ENCODE measurements at regions not wholly inside any gene's neighbourhood (a gene's known extent, or its start where the extent isn't known, plus 50 kb on each side); places are given as distances from the start of the nearest gene placed in this dataset.

DNA sequence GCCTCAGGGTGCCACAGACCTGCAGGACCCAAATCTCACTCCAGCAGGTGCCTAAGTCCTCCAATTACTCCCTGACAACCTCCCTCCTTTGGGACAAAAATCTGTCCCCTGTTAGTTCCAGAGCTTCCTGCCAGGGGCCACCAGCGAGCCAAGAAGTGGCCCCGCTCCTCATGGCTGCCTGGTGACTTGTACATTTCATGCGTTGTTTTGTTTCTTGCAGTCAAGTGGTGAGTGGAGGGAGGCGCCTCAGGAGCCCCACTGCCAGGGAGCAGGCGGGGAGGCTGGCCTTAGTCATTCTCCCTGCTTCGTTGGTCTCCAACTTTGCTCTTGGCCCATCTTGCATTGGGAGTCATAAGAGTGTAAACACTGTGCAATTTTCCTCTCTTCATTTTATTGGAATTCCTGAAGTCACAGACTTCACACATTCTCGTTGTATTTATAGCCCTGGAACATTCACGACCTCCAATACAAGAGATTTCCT, 81.3 kb downstream of the KCNF1 start:
- no peak overlapping the region for H3K56ac ChIP-seq (ENCODE audit: insufficient read length, low read depth, low read length)
- H2BK20ac ChIP-seq (ENCODE audit: low read depth, low read length, poor library complexity, severe bottlenecking): no peak overlapping the region
- no peak for DNase-seq
- H3K9ac ChIP-seq (ENCODE audit: extremely low read depth, insufficient read length, low read length): no peak overlapping the region
- TF ChIP-seq, protein P1, sequence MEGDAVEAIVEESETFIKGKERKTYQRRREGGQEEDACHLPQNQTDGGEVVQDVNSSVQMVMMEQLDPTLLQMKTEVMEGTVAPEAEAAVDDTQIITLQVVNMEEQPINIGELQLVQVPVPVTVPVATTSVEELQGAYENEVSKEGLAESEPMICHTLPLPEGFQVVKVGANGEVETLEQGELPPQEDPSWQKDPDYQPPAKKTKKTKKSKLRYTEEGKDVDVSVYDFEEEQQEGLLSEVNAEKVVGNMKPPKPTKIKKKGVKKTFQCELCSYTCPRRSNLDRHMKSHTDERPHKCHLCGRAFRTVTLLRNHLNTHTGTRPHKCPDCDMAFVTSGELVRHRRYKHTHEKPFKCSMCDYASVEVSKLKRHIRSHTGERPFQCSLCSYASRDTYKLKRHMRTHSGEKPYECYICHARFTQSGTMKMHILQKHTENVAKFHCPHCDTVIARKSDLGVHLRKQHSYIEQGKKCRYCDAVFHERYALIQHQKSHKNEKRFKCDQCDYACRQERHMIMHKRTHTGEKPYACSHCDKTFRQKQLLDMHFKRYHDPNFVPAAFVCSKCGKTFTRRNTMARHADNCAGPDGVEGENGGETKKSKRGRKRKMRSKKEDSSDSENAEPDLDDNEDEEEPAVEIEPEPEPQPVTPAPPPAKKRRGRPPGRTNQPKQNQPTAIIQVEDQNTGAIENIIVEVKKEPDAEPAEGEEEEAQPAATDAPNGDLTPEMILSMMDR (conservative IDR thresholded peaks at IDR 0.05): no peak
- H2BK12ac ChIP-seq (ENCODE audit: insufficient read length, low read depth, low read length): no peak overlapping the region
- H3K79me2 ChIP-seq (ENCODE audit: insufficient read depth, low read length): no peaks in the 10 kb centered on the region
- peaks cover 10% of the 10 kb centered on the region for H3K27me3 Mint-ChIP-seq (ENCODE audit: low read depth)
- H2AK5ac ChIP-seq (ENCODE audit: insufficient read length, low read length): no peak overlapping the region
- H2BK5ac ChIP-seq (ENCODE audit: insufficient read length, low read length): no peak overlapping the region
- no peak overlapping the region for H3K14ac ChIP-seq (ENCODE audit: insufficient read depth, low read length)
- whole genome bisulfite sequencing (ENCODE audit: extremely low coverage, insufficient read length, low lambda C conversion rate): no CpG with 5 or more reads among the region's 8 CpGs
- H3K4me2 ChIP-seq (ENCODE audit: insufficient read depth, insufficient read length, low read length): no peak overlapping the region
- no peaks in the 10 kb centered on the region; a peak in 2 of 5 replicates for H3K9me3 Mint-ChIP-seq
- H3T11ph ChIP-seq (ENCODE audit: low read length): no peak overlapping the region
- H4K8ac ChIP-seq (replicated peaks; ENCODE audit: insufficient read length, low read depth, low read length): no peak overlapping the region
- H3K27ac ChIP-seq (ENCODE audit: insufficient read length, low read depth, low read length): no peak overlapping the region
- H3K27me3 ChIP-seq (ENCODE audit: insufficient read depth, low read length): no peaks in the 10 kb centered on the region
- H4K20me1 ChIP-seq (ENCODE audit: control insufficient read depth, insufficient read depth, insufficient read length): no peaks in the 10 kb centered on the region
- H3K36me3 Mint-ChIP-seq (ENCODE audit: insufficient read depth in 1 of 3, low read depth in 3 of 3): no peaks in the 10 kb centered on the region
- no peaks in the 10 kb centered on the region for H3K79me1 ChIP-seq (ENCODE audit: insufficient read depth, low read depth, low read length, poor library complexity, severe bottlenecking)
- peaks cover 0 to 4% of the 10 kb centered on the region in 2 experiments; a peak in 2 of 4 replicates for H3K4me1 Mint-ChIP-seq
- no peak overlapping the region for H4K91ac ChIP-seq (ENCODE audit: insufficient read length, low read depth, low read length)
- no peaks in the 10 kb centered on the region for H3K4me1 ChIP-seq (ENCODE audit: insufficient read depth, low read length)
- no peaks in the 10 kb centered on the region for H3K9me3 ChIP-seq (ENCODE audit: control insufficient read depth, low read depth, low read length)
- no peak overlapping the region for H3K23ac ChIP-seq (ENCODE audit: insufficient read length, low read depth, low read length)
- H2AFZ ChIP-seq (ENCODE audit: low read length): no peak overlapping the region
- no peak overlapping the region for H3K4ac ChIP-seq (ENCODE audit: low read depth, low read length)
- H3K18ac ChIP-seq (ENCODE audit: insufficient read length, low read depth, low read length): no peak overlapping the region
- H4K5ac ChIP-seq (ENCODE audit: insufficient read length, low read depth, low read length): no peak overlapping the region
- no peak overlapping the region for H3K4me3 Mint-ChIP-seq
- no peak overlapping the region for H3K27ac Mint-ChIP-seq
- H2BK120ac ChIP-seq (ENCODE audit: low read depth, low read length, poor library complexity, severe bottlenecking): no peak overlapping the region
- H3K23me2 ChIP-seq (ENCODE audit: insufficient read length, low read depth, low read length, poor library complexity, severe bottlenecking): no peaks in the 10 kb centered on the region
- no peak overlapping the region for H2BK15ac ChIP-seq (ENCODE audit: low read depth, low read length)
